Body of pancreas (tissue), 4 donors: ENCODE measurements at regions not wholly inside any gene's neighbourhood (a gene's known extent, or its start where the extent isn't known, plus 50 kb on each side); places are given as distances from the start of the nearest gene placed in this dataset.

Source experiments
- ATAC-seq: fragments of 150-250 bp; one replicate; pipeline ENCODE4 v1.9.1; 2016
- DNase-seq, 4 donors: peaks; one replicate each; pipeline ENCODE4 v3.0.0-alpha.2; 2019
- H3K27ac ChIP-seq, 4 donors: fragments of 200-600 bp; sonication (generic); 1 replicate in 3 of 4; 2 replicates in 1 of 4; pipeline versions ENCODE4 v1.5.1 to v1.6.1; 2016 to 2019; ENCODE audit warnings: mild to moderate bottlenecking in 1 of 4, mixed read lengths in 1 of 4, moderate library complexity in 1 of 4
- H3K27me3 ChIP-seq, 2 donors: fragments of 200-600 bp; sonication (generic); one replicate each; pipeline ENCODE4 v1.6.0; 2016; ENCODE audit warnings: mild to moderate bottlenecking in 1 of 2
- H3K36me3 ChIP-seq, 2 donors: fragments of 200-600 bp; sonication (generic); replicated peaks in 1 of 2; 2 replicates each; pipeline ENCODE4 v1.5.1; 2016; ENCODE audit warnings: low read depth in 2 of 2; ENCODE audit not compliant: insufficient read depth in 1 of 2
- H3K4me1 ChIP-seq: fragments of 200-600 bp; sonication (generic); one replicate; pipeline ENCODE4 v1.6.0; 2016
- H3K4me3 ChIP-seq, 2 donors: fragments of 200-600 bp; sonication (generic); 1 replicate in 1 of 2; 2 replicates in 1 of 2; pipeline ENCODE4 v1.5.1; 2016 to 2019
- H3K9me3 ChIP-seq, 3 donors: fragments of 200-600 bp; sonication (generic); 1 replicate in 2 of 3; 2 replicates in 1 of 3; pipeline ENCODE4 v1.5.1; 2016
- CTCF ChIP-seq, 7 experiments: fragments of 450-650 bp in 4 of 7; fragments of 200-600 bp in 3 of 7; sonication (generic) in 3 of 7; IDR thresholded peaks; one replicate each; pipeline ENCODE4 v1.5.1; 2016 to 2019; ENCODE audit warnings: antibody characterized with exemption in 7 of 7
- POLR2A ChIP-seq, 3 donors: fragments of 450-650 bp; IDR thresholded peaks; one replicate each; pipeline ENCODE4 v1.6.1; 2016; ENCODE audit warnings: antibody characterized with exemption in 3 of 3, mild to moderate bottlenecking in 2 of 3
- whole genome bisulfite sequencing, 2 donors: methylation state at CpG; one replicate each; pipeline ENCODE4 v1.1.5; 2017; 5-methylcytosine and 5-hydroxymethylcytosine counted together
- intact Hi-C: fragments of 100-400 bp; cut with DNase I; formaldehyde crosslinking; loops from one replicate; pipeline ENCODE4 v1.15.1; 2023

DNA sequence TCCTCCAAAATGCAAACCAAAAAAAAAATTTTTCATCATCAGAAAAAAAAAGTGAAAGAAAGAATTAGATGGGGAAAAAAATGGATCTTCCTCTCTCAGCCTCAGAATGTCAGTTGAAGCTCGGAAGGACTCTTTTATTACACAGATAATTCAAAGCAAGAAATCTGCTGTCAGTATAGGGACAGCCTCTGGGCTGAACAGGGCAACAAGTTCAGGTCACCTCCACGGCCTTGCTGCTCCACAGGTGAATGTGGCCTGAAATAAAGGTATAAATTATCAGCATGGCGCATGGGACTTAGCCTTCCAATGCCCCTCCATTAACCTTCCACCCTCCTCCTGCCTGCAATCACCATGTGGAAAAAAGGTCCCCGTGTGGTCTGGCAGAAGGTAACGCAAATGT lies 316.8 kb upstream of the POU3F3 start:
- H3K27me3 ChIP-seq = no peaks in the 10 kb centered on the region
- WGBS, 2 donors = 92 to 94% methylated on average over 5 of the region's 5 CpGs
- TF ChIP-seq POLR2A (IDR thresholded peaks at IDR 0.05) (no peak), CTCF (IDR thresholded peaks at IDR 0.05) (no peak)
- no peak for ATAC-seq
- no peak for DNase-seq
- H3K27ac ChIP-seq = no peak overlapping the region
- H3K4me1 ChIP-seq = peaks cover 10% of the 10 kb centered on the region
- no peaks in the 10 kb centered on the region for H3K36me3 ChIP-seq
- H3K4me3 ChIP-seq = no peak overlapping the region
- H3K9me3 ChIP-seq = no peaks in the 10 kb centered on the region
- intact Hi-C loops = no loop called here

GRCh38 chr2:104538077-104538476 lies 315.8 kb upstream of the POU3F3 start:
- peak in 3 of 4 donors; percentile 12 to 20 (median 14) for DNase-seq
- TF ChIP-seq CTCF (IDR thresholded peaks at IDR 0.05) (no peak), POLR2A (IDR thresholded peaks at IDR 0.05) (no peak)
- ATAC-seq = peak; percentile 53
- H3K36me3 ChIP-seq = no peaks in the 10 kb centered on the region
- intact Hi-C loops = no loop called here
- H3K27ac ChIP-seq = no peak overlapping the region
- H3K27me3 ChIP-seq = no peaks in the 10 kb centered on the region
- H3K4me1 ChIP-seq = peaks cover 10% of the 10 kb centered on the region
- no peaks in the 10 kb centered on the region for H3K9me3 ChIP-seq
- no peak overlapping the region for H3K4me3 ChIP-seq
- 14 to 16% methylated on average over 7 of the region's 7 CpGs for WGBS, 2 donors

DNA sequence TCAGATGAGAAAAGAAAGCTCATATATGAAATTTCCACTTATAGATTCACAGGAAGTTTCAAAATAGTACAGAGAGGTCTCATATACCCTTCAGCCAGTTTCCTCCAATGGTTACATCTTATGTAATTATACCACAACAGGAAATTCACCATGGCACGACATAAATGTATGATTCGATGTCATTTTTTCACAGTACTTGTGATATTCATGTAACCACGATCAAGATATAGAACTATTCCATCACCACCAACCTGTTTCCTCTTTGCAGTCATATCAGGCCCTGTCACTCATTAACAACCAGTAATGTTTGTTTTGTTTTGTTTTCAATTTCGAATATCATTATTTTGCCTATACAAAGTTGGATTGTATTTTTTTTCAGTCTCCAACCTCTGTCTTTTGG lies 314.3 kb upstream of the POU3F3 start:
- intact Hi-C loops = no loop called here
- 43 to 62% methylated on average over 4 of the region's 4 CpGs for WGBS, 2 donors
- TF ChIP-seq POLR2A (IDR thresholded peaks at IDR 0.05) = no peak
- TF ChIP-seq CTCF (IDR thresholded peaks at IDR 0.05) = no peak

DNA sequence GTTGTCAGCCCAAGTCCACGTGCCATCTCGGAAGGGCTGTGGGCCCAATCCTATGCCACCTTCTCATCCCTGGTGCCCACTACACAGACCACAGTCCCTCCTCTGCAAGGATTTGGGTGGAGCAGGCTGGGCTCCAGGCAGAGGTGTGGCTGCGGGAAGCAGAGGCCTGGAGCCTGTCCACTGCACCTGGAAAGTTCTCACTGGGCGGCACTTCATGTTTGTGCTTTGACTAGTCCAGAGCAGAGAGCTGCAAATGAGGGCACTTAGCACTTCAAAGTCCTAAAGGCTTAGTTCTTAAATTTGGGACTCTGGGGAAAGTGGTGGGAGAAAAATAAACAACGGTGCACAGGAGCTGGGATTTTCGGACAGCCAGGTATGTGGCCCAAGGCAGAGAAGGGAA lies 308.9 kb upstream of the POU3F3 start:
- WGBS, 2 donors = 53 to 67% methylated on average over 6 of the region's 6 CpGs
- H3K27ac ChIP-seq = peak overlapping the region in 3 of 4 donors; percentile 2 to 41 (median 30)
- TF ChIP-seq POLR2A (IDR thresholded peaks at IDR 0.05) (no peak), CTCF (IDR thresholded peaks at IDR 0.05) (no peak)
- intact Hi-C loops = no loop called here
- no peaks in the 10 kb centered on the region for H3K27me3 ChIP-seq
- ATAC-seq (peak; percentile 94), DNase-seq (peak; percentile 67 to 81 (median 74))
- H3K36me3 ChIP-seq = no peaks in the 10 kb centered on the region
- no peaks in the 10 kb centered on the region for H3K9me3 ChIP-seq
- H3K4me1 ChIP-seq = peaks cover 12% of the 10 kb centered on the region
- H3K4me3 ChIP-seq = no peak overlapping the region

More for the DNA sequence above, 314.3 kb upstream of the POU3F3 start:
- H3K4me1 ChIP-seq = peaks cover 10% of the 10 kb centered on the region
- ATAC-seq (no peak), DNase-seq (no peak)
- no peak overlapping the region for H3K27ac ChIP-seq
- H3K4me3 ChIP-seq = no peak overlapping the region
- H3K27me3 ChIP-seq = no peaks in the 10 kb centered on the region
- no peaks in the 10 kb centered on the region for H3K9me3 ChIP-seq
- H3K36me3 ChIP-seq = no peaks in the 10 kb centered on the region

DNA sequence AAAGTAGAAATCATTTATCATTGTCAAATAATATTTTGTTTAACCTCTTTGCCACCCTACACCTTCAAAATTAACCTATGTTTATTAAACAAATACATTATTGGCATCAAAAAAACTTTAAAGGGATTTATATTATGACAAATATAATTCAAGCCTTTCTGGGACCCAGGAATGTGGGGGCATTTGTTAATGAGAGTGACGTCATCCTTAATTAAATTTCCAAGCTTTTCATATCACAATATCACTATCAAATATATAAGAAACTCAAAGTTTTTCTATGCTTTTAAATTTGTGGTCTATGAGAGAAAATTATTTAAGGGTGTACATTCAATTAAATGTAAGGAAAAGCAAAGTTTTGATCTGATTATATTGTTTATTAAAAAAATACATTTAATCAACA lies 307.4 kb upstream of the POU3F3 start:
- TF ChIP-seq CTCF (IDR thresholded peaks at IDR 0.05) (no peak), POLR2A (IDR thresholded peaks at IDR 0.05) (no peak)
- intact Hi-C loops = no loop called here
- no peaks in the 10 kb centered on the region for H3K36me3 ChIP-seq
- peaks cover 12% of the 10 kb centered on the region for H3K4me1 ChIP-seq
- H3K27me3 ChIP-seq = no peaks in the 10 kb centered on the region
- ATAC-seq (no peak), DNase-seq (no peak)
- no peak overlapping the region for H3K27ac ChIP-seq
- H3K4me3 ChIP-seq = no peak overlapping the region
- H3K9me3 ChIP-seq = no peaks in the 10 kb centered on the region
- 59 to 78% methylated on average over 1 of the region's 1 CpG for WGBS, 2 donors
